Endothelial cell of umbilical vein (primary cell): ENCODE measurements at regions not wholly inside any gene's neighbourhood (a gene's known extent, or its start where the extent isn't known, plus 50 kb on each side); places are given as distances from the start of the nearest gene placed in this dataset.

Source experiments
- BruUV-seq: library from RNA; stranded (reverse); fragments of 400-500 nt; replicated peaks from 2 replicates; lab custom pipeline; 2021; lab: Mats Ljungman, UMichigan
- CTCF ChIA-PET: fragments of 300-600, 350-600 bp; sonication (Branson Sonifier 250); formaldehyde crosslinking; loops from one replicate; lab custom pipeline; 2021; ENCODE audit warnings: antibody characterized with exemption, inconsistent platforms; lab: Charles Lee
- POLR2A ChIA-PET: fragments of 300-600, 350-600 bp; sonication (Branson Sonifier 250); formaldehyde crosslinking; loops from one replicate; lab custom pipeline; 2021; ENCODE audit warnings: antibody characterized with exemption, inconsistent platforms; lab: Charles Lee
- DNase-seq: peaks from one replicate; pipeline ENCODE4 v3.0.0-alpha.2; 2011; ENCODE audit warnings: low read depth, low spot score
- FAIRE-seq: peaks from 2 replicates; lab custom pipeline; 2011; peaks lifted over from hg19 to GRCh38; lab: Jason Lieb, UNC
- H2AFZ ChIP-seq: 2 replicates; pipeline ENCODE4 v1.6.0; 2012; ENCODE audit warnings: low read depth, low read length, control low read depth, inconsistent platforms
- H3K27ac ChIP-seq: 2 replicates; pipeline ENCODE4 v1.5.1; 2011; ENCODE audit warnings: low read depth, mild to moderate bottlenecking, control low read depth, low read length, moderate library complexity; ENCODE audit not compliant: insufficient read depth
- H3K27me3 ChIP-seq, 2 experiments: 2 replicates each; pipeline versions ENCODE4 v1.6.0 to v1.6.1; 2011; ENCODE audit warnings: low read length in 2 of 2, mixed read lengths in 1 of 2; ENCODE audit not compliant: control insufficient read depth in 2 of 2, insufficient read depth in 2 of 2
- H3K36me3 ChIP-seq, 2 experiments: 2 replicates in 1 of 2; 3 replicates in 1 of 2; pipeline ENCODE4 v1.5.1; 2011; ENCODE audit warnings: low read length in 2 of 2, mild to moderate bottlenecking in 1 of 2, moderate library complexity in 1 of 2; ENCODE audit not compliant: control insufficient read depth in 2 of 2, insufficient read depth in 2 of 2; ENCODE audit errors: extremely low read depth in 1 of 2
- H3K4me1 ChIP-seq: 3 replicates; pipeline ENCODE4 v1.5.1; 2011; ENCODE audit warnings: mild to moderate bottlenecking, low read length; ENCODE audit not compliant: control insufficient read depth, insufficient read depth; ENCODE audit errors: extremely low read depth
- H3K4me2 ChIP-seq: 2 replicates; pipeline ENCODE4 v1.6.1; 2011; ENCODE audit warnings: low read length, control low read depth, mixed read lengths; ENCODE audit not compliant: insufficient read depth
- H3K4me3 ChIP-seq, 3 experiments: fragments of 200-600 bp in 1 of 3; sonication (generic), shearing (Covaris generic) in 1 of 3; replicated peaks in 1 of 3; 2 replicates each; pipeline ENCODE4 v1.5.1; 2011 to 2016; ENCODE audit warnings: control low read depth in 3 of 3, low read length in 3 of 3, mild to moderate bottlenecking in 2 of 3, inconsistent platforms in 1 of 3, low read depth in 1 of 3, moderate library complexity in 1 of 3; ENCODE audit not compliant: insufficient read depth in 1 of 3
- H3K79me2 ChIP-seq: 2 replicates; pipeline ENCODE4 v1.6.0; 2012; ENCODE audit warnings: low read length, inconsistent platforms; ENCODE audit not compliant: control insufficient read depth, insufficient read depth
- H3K9ac ChIP-seq: replicated peaks from 2 replicates; pipeline ENCODE3; 2011; ENCODE audit warnings: low read length, control low read depth; ENCODE audit not compliant: insufficient read depth; ENCODE audit errors: extremely low read depth
- H3K9me1 ChIP-seq: replicated peaks from 3 replicates; pipeline ENCODE4 v1.6.0; 2011; ENCODE audit warnings: mild to moderate bottlenecking, low read length; ENCODE audit not compliant: control insufficient read depth, insufficient read depth; ENCODE audit errors: extremely low read depth
- H3K9me3 ChIP-seq: replicated peaks from 2 replicates; pipeline ENCODE4 v1.5.1; 2012; ENCODE audit warnings: low read length, inconsistent platforms; ENCODE audit not compliant: control insufficient read depth, insufficient read depth
- H4K20me1 ChIP-seq: replicated peaks from 2 replicates; pipeline ENCODE3; 2011; ENCODE audit warnings: mild to moderate bottlenecking, low read length; ENCODE audit not compliant: control insufficient read depth, insufficient read depth; ENCODE audit errors: extremely low read depth
- CTCF ChIP-seq, 2 donors: IDR thresholded peaks; 1 replicate in 1 of 2; 2 replicates in 1 of 2; pipeline ENCODE4 v1.5.1; 2011; ENCODE audit warnings: low read length in 2 of 2, mild to moderate bottlenecking in 2 of 2, moderate library complexity in 2 of 2, control low read depth in 1 of 2, inconsistent platforms in 1 of 2, low read depth in 1 of 2; ENCODE audit not compliant: insufficient read depth in 1 of 2; ENCODE audit errors: extremely low read depth in 1 of 2
- EZH2 ChIP-seq: IDR thresholded peaks from 2 replicates; pipeline ENCODE4 v1.6.1; 2012; ENCODE audit warnings: borderline replicate concordance, low read depth, mild to moderate bottlenecking, moderate library complexity, low read length, inconsistent platforms; ENCODE audit not compliant: severe bottlenecking
- FOS ChIP-seq: IDR thresholded peaks from 2 replicates; pipeline ENCODE4 v1.6.1; 2011; ENCODE audit warnings: mild to moderate bottlenecking, low read length, moderate library complexity, borderline replicate concordance; ENCODE audit not compliant: insufficient read depth
- GATA2 ChIP-seq: IDR thresholded peaks from 2 replicates; pipeline ENCODE4 v1.7.0; 2011; ENCODE audit warnings: low read depth, mild to moderate bottlenecking, moderate library complexity, mixed read lengths, low read length; ENCODE audit not compliant: insufficient read length, insufficient read depth
- JUN ChIP-seq: IDR thresholded peaks from 2 replicates; pipeline ENCODE4 v1.6.1; 2011; ENCODE audit warnings: borderline replicate concordance, low read depth; ENCODE audit not compliant: insufficient read length, insufficient read depth
- MYC ChIP-seq: IDR thresholded peaks from one replicate; pipeline ENCODE4 v1.6.1; 2011; ENCODE audit warnings: mild to moderate bottlenecking, low read depth, low read length
- POLR2A ChIP-seq: IDR thresholded peaks from 2 replicates; pipeline ENCODE4 v1.6.1; 2012; ENCODE audit warnings: low read depth, mild to moderate bottlenecking, control low read depth, low read length
- POLR2AphosphoS5 ChIP-seq: IDR thresholded peaks from 2 replicates; pipeline ENCODE4 v1.6.1; 2012; ENCODE audit warnings: low read depth, mild to moderate bottlenecking, control low read depth, low read length, moderate library complexity; ENCODE audit not compliant: insufficient read depth
- dilution Hi-C: fragments of 300-500 bp; cut with MboI; formaldehyde crosslinking; loops from one replicate; pipeline ENCODE4 v1.15.0; 2019; ENCODE audit warnings: low sequenced_read_pairs; ENCODE audit not compliant: extremely low pct_ligation_motif_present
- intact Hi-C: fragments of 100-400 bp; cut with micrococcal nuclease; formaldehyde crosslinking; loops from one replicate; pipeline ENCODE4 v1.10.0; 2022
- TF ChIP-seq, protein P1 (sequence below): IDR thresholded peaks from 2 replicates; pipeline ENCODE4 v1.6.1; 2011; ENCODE audit not compliant: insufficient read depth, insufficient read length

- no peaks in the 10 kb centered on the region for H3K36me3 ChIP-seq
- H3K79me2 ChIP-seq = no peaks in the 10 kb centered on the region
- FAIRE-seq = no peak
- no peaks in the 10 kb centered on the region for H3K4me1 ChIP-seq
- no peak for DNase-seq
- H3K27ac ChIP-seq = no peak overlapping the region
- POLR2A ChIA-PET = no interaction called here
- BruUV-seq = no TSS peak
- dilution Hi-C loops = no loop called here
- H3K9me3 ChIP-seq = no peaks in the 10 kb centered on the region
- no peak overlapping the region for H2AFZ ChIP-seq
- peaks cover 0 to 3% of the 10 kb centered on the region in 2 experiments for H3K27me3 ChIP-seq
- H4K20me1 ChIP-seq = no peaks in the 10 kb centered on the region
- H3K9me1 ChIP-seq = no peaks in the 10 kb centered on the region
- no peak overlapping the region for H3K4me3 ChIP-seq
- no peak overlapping the region for H3K9ac ChIP-seq
- no peak for TF ChIP-seq POLR2AphosphoS5
- no peak for TF ChIP-seq MYC
- TF ChIP-seq EZH2 = no peak
- TF ChIP-seq GATA2 = no peak
- TF ChIP-seq, protein P1, sequence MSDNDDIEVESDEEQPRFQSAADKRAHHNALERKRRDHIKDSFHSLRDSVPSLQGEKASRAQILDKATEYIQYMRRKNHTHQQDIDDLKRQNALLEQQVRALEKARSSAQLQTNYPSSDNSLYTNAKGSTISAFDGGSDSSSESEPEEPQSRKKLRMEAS = no peak
- no peak for TF ChIP-seq FOS
- no peak for TF ChIP-seq JUN
- no peak for TF ChIP-seq CTCF (IDR thresholded peaks at IDR 0.05; ENCODE audit: extremely low read depth in 1 of 2, insufficient read depth in 1 of 2, low read depth in 1 of 2, low read length in 2 of 2)
- no peak for TF ChIP-seq POLR2A
- no peak overlapping the region for H3K4me2 ChIP-seq
- intact Hi-C loops = no loop called here
- CTCF ChIA-PET = no interaction called here
Observed at GRCh38 chr11:115659061-115659963, 155.1 kb upstream of the CADM1 start.
